Ishikawa (cell line): ENCODE measurements at regions not wholly inside any gene's neighbourhood (a gene's known extent, or its start where the extent isn't known, plus 50 kb on each side); places are given as distances from the start of the nearest gene placed in this dataset.

Experiments
- CEBPB ChIP-seq: IDR thresholded peaks from 2 replicates; pipeline ENCODE4 v1.6.1; 2012
- RAD21 ChIP-seq: IDR thresholded peaks from 2 replicates; pipeline ENCODE4 v1.6.1; 2012; ENCODE audit warnings: low read depth
- TAF1 ChIP-seq: IDR thresholded peaks from 2 replicates; pipeline ENCODE4 v1.6.1; 2012; ENCODE audit warnings: low read depth, mild to moderate bottlenecking

- TF ChIP-seq CEBPB, result no peak
- no peak for TF ChIP-seq TAF1
- TF ChIP-seq RAD21, result no peak
These were observed 462.9 kb downstream of the TBC1D22A start for GRCh38 chr22:47225080-47225930.
